Endothelial cell (in vitro differentiated cells): ENCODE measurements at regions not wholly inside any gene's neighbourhood (a gene's known extent, or its start where the extent isn't known, plus 50 kb on each side); places are given as distances from the start of the nearest gene placed in this dataset.

Source experiments
- DNase-seq: peaks from one replicate; pipeline ENCODE4 v3.0.0; 2021; ENCODE audit warnings: low spot score
- H3K27ac Mint-ChIP-seq: one replicate; pipeline ENCODE4 v1.8.0; 2021; ENCODE audit warnings: mixed read lengths, inconsistent platforms; ENCODE audit not compliant: unreplicated experiment
- H3K27me3 Mint-ChIP-seq: one replicate; pipeline ENCODE4 v1.8.0; 2021; ENCODE audit warnings: mild to moderate bottlenecking, moderate library complexity, mixed read lengths, inconsistent platforms; ENCODE audit not compliant: unreplicated experiment
- H3K36me3 Mint-ChIP-seq: one replicate; pipeline ENCODE4 v1.8.0; 2021; ENCODE audit warnings: mild to moderate bottlenecking, low read depth, mixed read lengths, inconsistent platforms; ENCODE audit not compliant: unreplicated experiment
- H3K4me1 Mint-ChIP-seq: one replicate; pipeline ENCODE4 v1.8.0; 2021; ENCODE audit warnings: mild to moderate bottlenecking, mixed read lengths, inconsistent platforms; ENCODE audit not compliant: unreplicated experiment
- H3K4me3 Mint-ChIP-seq: one replicate; pipeline ENCODE4 v1.8.0; 2021; ENCODE audit warnings: mild to moderate bottlenecking, mixed read lengths, inconsistent platforms; ENCODE audit not compliant: unreplicated experiment
- H3K9me3 Mint-ChIP-seq: one replicate; pipeline ENCODE4 v1.8.0; 2021; ENCODE audit warnings: mixed read lengths, inconsistent platforms; ENCODE audit not compliant: unreplicated experiment
- TF ChIP-seq, protein P1 (sequence below): fragments of 200-600 bp; sonication (generic); IDR thresholded peaks from one replicate; pipeline ENCODE4 v1.5.0; 2021; ENCODE audit warnings: antibody characterized with exemption; ENCODE audit not compliant: unreplicated experiment

DNA sequence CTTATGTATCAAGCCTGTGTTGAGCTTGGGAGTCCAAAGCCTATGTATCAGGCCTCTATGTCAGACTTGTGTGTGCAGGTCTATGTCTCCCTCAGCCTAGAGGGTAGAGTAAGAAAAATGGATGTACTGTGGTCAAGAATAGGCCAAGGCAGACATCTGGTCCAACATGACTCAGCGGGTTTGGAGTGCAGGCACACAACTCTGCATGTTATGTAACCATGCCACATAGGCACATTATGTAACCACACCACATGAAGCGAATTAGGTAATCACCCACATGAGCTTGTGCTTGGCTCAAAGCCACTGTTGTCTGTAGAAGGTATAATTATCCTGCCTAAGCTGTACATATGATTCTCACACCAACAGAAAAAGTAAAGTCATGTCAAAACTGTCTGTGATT lies 1190.5 kb upstream of the EYS start:
- Mint-ChIP-seq H3K27me3 (no peaks in the 10 kb centered on the region), H3K36me3 (no peaks in the 10 kb centered on the region), H3K4me1 (no peaks in the 10 kb centered on the region), H3K27ac (no peak overlapping the region), H3K9me3 (no peaks in the 10 kb centered on the region), H3K4me3 (no peak overlapping the region)
- TF ChIP-seq, protein P1, sequence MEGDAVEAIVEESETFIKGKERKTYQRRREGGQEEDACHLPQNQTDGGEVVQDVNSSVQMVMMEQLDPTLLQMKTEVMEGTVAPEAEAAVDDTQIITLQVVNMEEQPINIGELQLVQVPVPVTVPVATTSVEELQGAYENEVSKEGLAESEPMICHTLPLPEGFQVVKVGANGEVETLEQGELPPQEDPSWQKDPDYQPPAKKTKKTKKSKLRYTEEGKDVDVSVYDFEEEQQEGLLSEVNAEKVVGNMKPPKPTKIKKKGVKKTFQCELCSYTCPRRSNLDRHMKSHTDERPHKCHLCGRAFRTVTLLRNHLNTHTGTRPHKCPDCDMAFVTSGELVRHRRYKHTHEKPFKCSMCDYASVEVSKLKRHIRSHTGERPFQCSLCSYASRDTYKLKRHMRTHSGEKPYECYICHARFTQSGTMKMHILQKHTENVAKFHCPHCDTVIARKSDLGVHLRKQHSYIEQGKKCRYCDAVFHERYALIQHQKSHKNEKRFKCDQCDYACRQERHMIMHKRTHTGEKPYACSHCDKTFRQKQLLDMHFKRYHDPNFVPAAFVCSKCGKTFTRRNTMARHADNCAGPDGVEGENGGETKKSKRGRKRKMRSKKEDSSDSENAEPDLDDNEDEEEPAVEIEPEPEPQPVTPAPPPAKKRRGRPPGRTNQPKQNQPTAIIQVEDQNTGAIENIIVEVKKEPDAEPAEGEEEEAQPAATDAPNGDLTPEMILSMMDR = no peak
- DNase-seq = no peak

DNA sequence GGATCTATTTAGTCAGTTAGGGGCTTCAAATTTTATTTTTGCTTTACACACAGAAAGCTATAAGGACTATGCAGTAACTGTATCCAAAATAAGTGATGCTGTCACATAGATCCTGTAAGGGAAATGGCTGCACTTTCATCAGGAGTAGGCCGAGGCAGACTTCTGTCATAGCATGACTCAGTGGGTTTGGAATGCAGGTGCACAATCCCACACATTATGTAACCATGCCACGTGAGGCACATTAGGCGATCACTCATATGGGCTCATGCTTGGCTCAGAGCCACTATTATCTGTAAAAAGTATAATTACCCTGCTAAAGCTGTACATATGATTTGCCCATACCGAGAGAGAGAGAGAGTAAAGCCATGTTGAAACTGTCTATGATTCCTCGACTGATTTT lies 1189.4 kb upstream of the EYS start:
- TF ChIP-seq, protein P1 = no peak
- DNase-seq = no peak
- Mint-ChIP-seq H3K4me1 (no peaks in the 10 kb centered on the region), H3K27me3 (no peaks in the 10 kb centered on the region), H3K9me3 (no peaks in the 10 kb centered on the region), H3K27ac (no peak overlapping the region), H3K36me3 (no peaks in the 10 kb centered on the region), H3K4me3 (no peak overlapping the region)

DNA sequence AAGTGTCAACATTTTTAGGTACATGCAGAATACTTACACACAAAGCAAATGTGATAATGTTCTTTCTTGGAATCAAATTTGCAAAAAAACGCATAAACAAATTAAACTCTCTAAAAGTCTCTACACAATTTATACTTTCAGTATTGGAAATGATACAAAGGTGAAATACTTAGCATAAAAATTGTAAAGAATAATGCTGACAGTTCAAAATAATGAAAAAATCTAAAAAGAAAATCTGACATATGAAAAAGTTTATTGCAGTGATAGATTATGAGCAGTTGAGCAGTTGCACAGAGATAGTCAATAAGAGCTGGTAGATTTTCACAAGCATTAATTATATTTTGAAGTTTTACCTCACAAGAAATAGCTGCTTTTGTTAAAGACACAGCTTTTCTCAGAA lies 1176.4 kb upstream of the EYS start:
- no peaks in the 10 kb centered on the region for H3K4me1 Mint-ChIP-seq

DNA sequence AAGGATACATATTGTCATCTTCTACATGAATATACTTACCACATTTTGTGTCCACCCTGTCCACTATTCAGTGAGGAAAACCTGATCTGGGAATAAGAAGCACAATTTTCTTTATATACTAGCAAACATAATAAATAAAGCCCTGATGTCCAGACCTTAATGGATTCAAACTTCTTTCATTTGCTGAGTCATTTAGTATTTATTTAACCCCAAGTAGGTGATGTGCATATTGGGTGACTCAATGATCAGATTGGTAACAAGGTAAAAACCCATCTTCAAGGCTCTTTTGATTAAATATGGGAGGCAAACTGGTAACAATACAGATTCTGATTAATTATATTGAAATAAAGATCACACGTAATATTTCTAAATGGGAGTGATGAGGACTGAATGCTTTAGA lies 1159.8 kb upstream of the EYS start:
- DNase-seq = no peak
- H3K4me3 Mint-ChIP-seq = no peak overlapping the region

More for the DNA sequence above, 1176.4 kb upstream of the EYS start:
- Mint-ChIP-seq H3K27ac (no peak overlapping the region), H3K36me3 (no peaks in the 10 kb centered on the region), H3K4me3 (no peak overlapping the region), H3K27me3 (peaks cover 1% of the 10 kb centered on the region), H3K9me3 (peaks cover 10% of the 10 kb centered on the region)
- TF ChIP-seq, protein P1 = no peak
- DNase-seq = no peak

DNA sequence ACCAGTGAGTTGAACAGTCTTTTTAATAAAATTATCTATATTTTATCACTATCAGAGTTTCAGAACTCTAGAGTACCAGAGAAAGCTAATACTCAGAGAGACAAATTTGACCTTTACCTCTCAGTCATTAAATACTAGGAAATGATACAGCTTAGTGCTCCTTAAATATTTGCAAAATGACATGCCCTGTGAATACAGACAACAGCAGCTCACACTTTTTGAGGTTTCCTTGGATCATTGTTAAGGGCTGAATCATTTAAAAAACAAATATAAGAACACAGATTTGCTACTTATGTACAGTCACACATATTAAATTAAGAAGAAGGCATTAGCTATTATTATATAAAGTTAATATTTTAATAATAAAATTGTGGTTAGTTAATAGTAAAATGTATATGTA lies 1158.7 kb upstream of the EYS start:
- H3K4me1 Mint-ChIP-seq = no peaks in the 10 kb centered on the region
- no peak overlapping the region for H3K4me3 Mint-ChIP-seq
- DNase-seq = no peak
- no peaks in the 10 kb centered on the region for H3K9me3 Mint-ChIP-seq
- H3K27ac Mint-ChIP-seq = no peak overlapping the region
- TF ChIP-seq, protein P1 = no peak
- no peaks in the 10 kb centered on the region for H3K36me3 Mint-ChIP-seq
- no peaks in the 10 kb centered on the region for H3K27me3 Mint-ChIP-seq

More for the DNA sequence above, 1159.8 kb upstream of the EYS start:
- TF ChIP-seq, protein P1 = no peak
- H3K4me1 Mint-ChIP-seq = no peaks in the 10 kb centered on the region
- H3K36me3 Mint-ChIP-seq = no peaks in the 10 kb centered on the region
- no peak overlapping the region for H3K27ac Mint-ChIP-seq
- no peaks in the 10 kb centered on the region for H3K9me3 Mint-ChIP-seq
- H3K27me3 Mint-ChIP-seq = no peaks in the 10 kb centered on the region
